A673 (cell line): ENCODE measurements at regions not wholly inside any gene's neighbourhood (a gene's known extent, or its start where the extent isn't known, plus 50 kb on each side); places are given as distances from the start of the nearest gene placed in this dataset.

Experiments used
- EZH2 ChIP-seq: fragments of 200-600 bp; sonication (generic); IDR thresholded peaks from 2 replicates; pipeline ENCODE4 v1.6.1; 2017; ENCODE audit warnings: borderline replicate concordance, low read depth, mild to moderate bottlenecking, mixed read lengths, antibody characterized with exemption, low read length; ENCODE audit not compliant: poor library complexity, severe bottlenecking
- TF ChIP-seq, protein P1 (sequence below): fragments of 300-800, 200-600 bp; sonication (generic); conservative IDR thresholded peaks from 2 replicates; pipeline ENCODE4 v1.5.1; 2017; ENCODE audit warnings: low read depth, mild to moderate bottlenecking, antibody characterized with exemption, low read length, moderate library complexity, mixed read lengths

DNA sequence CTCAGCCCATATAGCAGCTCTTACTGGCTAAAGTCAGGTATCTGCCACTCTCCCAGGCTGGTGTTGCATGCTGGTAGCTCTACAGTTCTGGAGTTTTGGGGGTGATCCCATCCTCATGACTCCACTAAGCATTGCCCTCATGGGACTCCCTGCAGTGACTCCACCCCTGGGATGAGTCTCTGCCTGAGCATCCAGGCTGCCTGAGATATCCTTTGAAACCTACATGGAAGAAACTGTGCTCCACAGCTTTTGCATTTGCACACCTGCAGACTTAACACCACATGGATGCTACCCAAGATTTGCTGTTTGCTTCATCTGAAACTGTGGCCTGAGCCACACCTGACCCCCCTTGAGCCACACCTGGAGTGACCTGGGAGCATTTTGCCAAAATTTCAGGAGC lies 226.4 kb downstream of the C1orf94 start:
- TF ChIP-seq, protein P1, sequence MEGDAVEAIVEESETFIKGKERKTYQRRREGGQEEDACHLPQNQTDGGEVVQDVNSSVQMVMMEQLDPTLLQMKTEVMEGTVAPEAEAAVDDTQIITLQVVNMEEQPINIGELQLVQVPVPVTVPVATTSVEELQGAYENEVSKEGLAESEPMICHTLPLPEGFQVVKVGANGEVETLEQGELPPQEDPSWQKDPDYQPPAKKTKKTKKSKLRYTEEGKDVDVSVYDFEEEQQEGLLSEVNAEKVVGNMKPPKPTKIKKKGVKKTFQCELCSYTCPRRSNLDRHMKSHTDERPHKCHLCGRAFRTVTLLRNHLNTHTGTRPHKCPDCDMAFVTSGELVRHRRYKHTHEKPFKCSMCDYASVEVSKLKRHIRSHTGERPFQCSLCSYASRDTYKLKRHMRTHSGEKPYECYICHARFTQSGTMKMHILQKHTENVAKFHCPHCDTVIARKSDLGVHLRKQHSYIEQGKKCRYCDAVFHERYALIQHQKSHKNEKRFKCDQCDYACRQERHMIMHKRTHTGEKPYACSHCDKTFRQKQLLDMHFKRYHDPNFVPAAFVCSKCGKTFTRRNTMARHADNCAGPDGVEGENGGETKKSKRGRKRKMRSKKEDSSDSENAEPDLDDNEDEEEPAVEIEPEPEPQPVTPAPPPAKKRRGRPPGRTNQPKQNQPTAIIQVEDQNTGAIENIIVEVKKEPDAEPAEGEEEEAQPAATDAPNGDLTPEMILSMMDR = no peak
- TF ChIP-seq EZH2 = no peak
